ENCODE measurements at regions not wholly inside any gene's neighbourhood (a gene's known extent, or its start where the extent isn't known, plus 50 kb on each side); places are given as distances from the start of the nearest gene placed in this dataset.

DNA sequence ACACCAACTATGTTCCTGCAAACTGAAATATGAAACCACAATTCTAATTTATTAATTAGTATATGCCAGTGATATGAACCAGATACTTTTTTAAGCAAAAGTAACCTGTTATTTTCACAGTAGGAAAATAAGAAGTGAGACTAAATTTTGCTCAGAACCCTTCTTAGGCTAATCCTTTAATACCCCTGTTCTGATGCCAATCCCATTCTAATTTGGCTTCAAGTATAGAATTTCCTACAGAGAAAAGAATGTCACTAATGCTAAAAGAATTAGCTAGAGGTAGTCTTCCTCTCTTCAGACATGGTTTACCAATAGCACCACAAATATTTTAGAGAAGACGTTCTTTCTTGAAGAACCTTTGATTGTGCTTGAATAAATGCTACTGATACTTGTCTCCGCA, 758.4 kb downstream of the FLRT2 start:
- no peak overlapping the region for H2BK15ac ChIP-seq (ENCODE audit: low read depth, low read length)
- H2AFZ ChIP-seq (replicated peaks; ENCODE audit: low read length, poor library complexity): no peak overlapping the region
- no peak overlapping the region for H3K56ac ChIP-seq (ENCODE audit: extremely low read depth, insufficient read depth, low read length)
- H3K4me1 ChIP-seq (ENCODE audit: control insufficient read depth, insufficient read depth, low read length): peaks cover 2% of the 10 kb centered on the region; the same call in 1 of the 2 replicates
- H3K23ac ChIP-seq (ENCODE audit: low read depth, low read length): no peak overlapping the region
- H2AK5ac ChIP-seq (ENCODE audit: low read depth, low read length): no peak overlapping the region
- H4K8ac ChIP-seq (ENCODE audit: low read depth in 2 of 2, low read length in 2 of 2): no peak overlapping the region
- H3K27me3 ChIP-seq (ENCODE audit: control insufficient read depth, insufficient read depth, low read length): no peaks in the 10 kb centered on the region
- WGBS, 2 experiments (ENCODE audit: extremely low coverage in 2 of 2, insufficient read length in 1 of 2): no CpG with 5 or more reads among the region's 2 CpGs
- no peaks in the 10 kb centered on the region for H3K36me3 ChIP-seq (ENCODE audit: control insufficient read depth, insufficient read depth, low read length)
- intact Hi-C loops (cut with micrococcal nuclease): loop anchor here (10.0 kb wide), 1 partner anchor 616 kb away; no protein-coding TSS in a partner anchor
- no peaks in the 10 kb centered on the region for H3K79me1 ChIP-seq (ENCODE audit: low read depth in 1 of 2, low read length in 2 of 2)
- no peaks in the 10 kb centered on the region for H3K9me1 ChIP-seq (ENCODE audit: insufficient read depth, low read length)
- H2AK9ac ChIP-seq (replicated peaks; ENCODE audit: low read depth, low read length, poor library complexity): no peak overlapping the region
- no TSS peak for BruUV-seq (replicated peaks)
- in situ Hi-C loops (cut with MboI; ENCODE audit: low sequenced_read_pairs): no loop called here
- no peak overlapping the region for H2BK5ac ChIP-seq (ENCODE audit: low read depth, low read length, poor library complexity, severe bottlenecking)
- no peak overlapping the region for H4K91ac ChIP-seq (ENCODE audit: insufficient read depth, low read depth, low read length)
- H3K9ac ChIP-seq (ENCODE audit: low read depth, low read length): no peak overlapping the region
- no peak for TF ChIP-seq RAD21 (IDR thresholded peaks at IDR 0.05; ENCODE audit: low read length)
- TF ChIP-seq BHLHE40 (IDR thresholded peaks at IDR 0.05; ENCODE audit: low read depth, low read length): no peak
- no peak for TF ChIP-seq RCOR1 (IDR thresholded peaks at IDR 0.05; ENCODE audit: insufficient replicate concordance, low read length)
- TF ChIP-seq, protein P1, sequence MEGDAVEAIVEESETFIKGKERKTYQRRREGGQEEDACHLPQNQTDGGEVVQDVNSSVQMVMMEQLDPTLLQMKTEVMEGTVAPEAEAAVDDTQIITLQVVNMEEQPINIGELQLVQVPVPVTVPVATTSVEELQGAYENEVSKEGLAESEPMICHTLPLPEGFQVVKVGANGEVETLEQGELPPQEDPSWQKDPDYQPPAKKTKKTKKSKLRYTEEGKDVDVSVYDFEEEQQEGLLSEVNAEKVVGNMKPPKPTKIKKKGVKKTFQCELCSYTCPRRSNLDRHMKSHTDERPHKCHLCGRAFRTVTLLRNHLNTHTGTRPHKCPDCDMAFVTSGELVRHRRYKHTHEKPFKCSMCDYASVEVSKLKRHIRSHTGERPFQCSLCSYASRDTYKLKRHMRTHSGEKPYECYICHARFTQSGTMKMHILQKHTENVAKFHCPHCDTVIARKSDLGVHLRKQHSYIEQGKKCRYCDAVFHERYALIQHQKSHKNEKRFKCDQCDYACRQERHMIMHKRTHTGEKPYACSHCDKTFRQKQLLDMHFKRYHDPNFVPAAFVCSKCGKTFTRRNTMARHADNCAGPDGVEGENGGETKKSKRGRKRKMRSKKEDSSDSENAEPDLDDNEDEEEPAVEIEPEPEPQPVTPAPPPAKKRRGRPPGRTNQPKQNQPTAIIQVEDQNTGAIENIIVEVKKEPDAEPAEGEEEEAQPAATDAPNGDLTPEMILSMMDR (conservative IDR thresholded peaks at IDR 0.05; ENCODE audit: low read depth, low read length): no peak
- no peak for TF ChIP-seq MAFK (IDR thresholded peaks at IDR 0.05; ENCODE audit: low read depth, low read length)
- TF ChIP-seq, protein P2, sequence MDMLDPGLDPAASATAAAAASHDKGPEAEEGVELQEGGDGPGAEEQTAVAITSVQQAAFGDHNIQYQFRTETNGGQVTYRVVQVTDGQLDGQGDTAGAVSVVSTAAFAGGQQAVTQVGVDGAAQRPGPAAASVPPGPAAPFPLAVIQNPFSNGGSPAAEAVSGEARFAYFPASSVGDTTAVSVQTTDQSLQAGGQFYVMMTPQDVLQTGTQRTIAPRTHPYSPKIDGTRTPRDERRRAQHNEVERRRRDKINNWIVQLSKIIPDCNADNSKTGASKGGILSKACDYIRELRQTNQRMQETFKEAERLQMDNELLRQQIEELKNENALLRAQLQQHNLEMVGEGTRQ (IDR thresholded peaks at IDR 0.05; ENCODE audit: low read depth, low read length): no peak
- TF ChIP-seq MAZ (IDR thresholded peaks at IDR 0.05; ENCODE audit: borderline replicate concordance, low read depth, low read length): no peak
- no peak for TF ChIP-seq CEBPB (IDR thresholded peaks at IDR 0.05; ENCODE audit: low read depth, low read length)
- no peak for TF ChIP-seq RFX5 (IDR thresholded peaks at IDR 0.05; ENCODE audit: low read depth, low read length)
- TF ChIP-seq NFE2L2 (IDR thresholded peaks at IDR 0.05; ENCODE audit: low read depth, low read length): no peak
- TF ChIP-seq FOS (IDR thresholded peaks at IDR 0.05; ENCODE audit: low read depth, low read length): no peak
- no peak for TF ChIP-seq CHD1 (IDR thresholded peaks at IDR 0.05; ENCODE audit: low read depth, low read length)
- no peaks in the 10 kb centered on the region for H3K9me3 ChIP-seq (ENCODE audit: control insufficient read depth, insufficient read depth, low read length)
- H3K14ac ChIP-seq (replicated peaks; ENCODE audit: low read depth, low read length): no peak overlapping the region
- H2BK120ac ChIP-seq (ENCODE audit: low read depth, low read length): no peak overlapping the region
- POLR2A ChIA-PET (ENCODE audit: unreplicated experiment): no interaction called here
- H3K18ac ChIP-seq (ENCODE audit: low read depth, low read length): no peak overlapping the region
- no peak overlapping the region for H3K4me3 ChIP-seq (ENCODE audit: insufficient read depth, low read depth, low read length)
- no peak overlapping the region for H2BK20ac ChIP-seq (ENCODE audit: low read depth, low read length)
- H3K27ac ChIP-seq (ENCODE audit: insufficient read depth, low read length): no peak overlapping the region
- H3K4ac ChIP-seq (ENCODE audit: low read depth, low read length): no peak overlapping the region
- no peak overlapping the region for H4K5ac ChIP-seq (ENCODE audit: low read depth, low read length)
- dilution Hi-C loops (cut with HindIII; ENCODE audit: low sequenced_read_pairs, unreplicated experiment): no loop called here
- H3K4me2 ChIP-seq (ENCODE audit: low read depth, low read length): no peak overlapping the region
- DNase-seq (no peak), ATAC-seq (ENCODE audit: low read depth) (no peak)
- H4K20me1 ChIP-seq (ENCODE audit: insufficient read depth, low read length): no peaks in the 10 kb centered on the region
- CTCF ChIA-PET: no interaction called here

Measured in IMR-90 (cell line).